ENCODE measurements at regions not wholly inside any gene's neighbourhood (a gene's known extent, or its start where the extent isn't known, plus 50 kb on each side); places are given as distances from the start of the nearest gene placed in this dataset.

DNA sequence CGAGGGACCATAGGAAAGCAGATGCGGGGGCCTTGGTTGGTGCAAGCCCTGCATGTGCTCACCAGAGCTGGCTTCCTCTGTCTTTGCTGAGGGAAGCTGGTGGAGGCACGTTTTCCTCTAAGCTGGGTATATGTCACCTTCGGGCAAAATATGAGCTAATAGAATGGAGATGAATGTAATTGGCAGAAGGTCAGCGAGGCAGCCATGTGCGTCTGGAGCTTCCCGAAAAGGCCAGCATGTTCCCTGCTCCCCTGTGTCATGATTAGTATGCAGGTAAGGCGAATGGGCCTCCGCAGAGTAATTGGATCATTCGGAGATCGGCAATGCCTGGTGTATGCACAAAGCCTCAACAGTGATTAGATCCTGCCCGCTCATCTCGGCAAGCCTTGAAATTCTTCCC is 806.2 kb upstream of the EEF2KMT start:
- no peak for DNase-seq (ENCODE audit: low read depth in 2 of 2)
- TF ChIP-seq, protein P1, sequence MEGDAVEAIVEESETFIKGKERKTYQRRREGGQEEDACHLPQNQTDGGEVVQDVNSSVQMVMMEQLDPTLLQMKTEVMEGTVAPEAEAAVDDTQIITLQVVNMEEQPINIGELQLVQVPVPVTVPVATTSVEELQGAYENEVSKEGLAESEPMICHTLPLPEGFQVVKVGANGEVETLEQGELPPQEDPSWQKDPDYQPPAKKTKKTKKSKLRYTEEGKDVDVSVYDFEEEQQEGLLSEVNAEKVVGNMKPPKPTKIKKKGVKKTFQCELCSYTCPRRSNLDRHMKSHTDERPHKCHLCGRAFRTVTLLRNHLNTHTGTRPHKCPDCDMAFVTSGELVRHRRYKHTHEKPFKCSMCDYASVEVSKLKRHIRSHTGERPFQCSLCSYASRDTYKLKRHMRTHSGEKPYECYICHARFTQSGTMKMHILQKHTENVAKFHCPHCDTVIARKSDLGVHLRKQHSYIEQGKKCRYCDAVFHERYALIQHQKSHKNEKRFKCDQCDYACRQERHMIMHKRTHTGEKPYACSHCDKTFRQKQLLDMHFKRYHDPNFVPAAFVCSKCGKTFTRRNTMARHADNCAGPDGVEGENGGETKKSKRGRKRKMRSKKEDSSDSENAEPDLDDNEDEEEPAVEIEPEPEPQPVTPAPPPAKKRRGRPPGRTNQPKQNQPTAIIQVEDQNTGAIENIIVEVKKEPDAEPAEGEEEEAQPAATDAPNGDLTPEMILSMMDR (IDR thresholded peaks at IDR 0.05; ENCODE audit: low read depth, low read length) = no peak
- H3K4me3 ChIP-seq (replicated peaks in 1 of 2; ENCODE audit: low read depth in 2 of 2, low read length in 2 of 2) = no peak overlapping the region

- DNase-seq (ENCODE audit: low read depth in 2 of 2) = no peak
- no peak overlapping the region for H3K4me3 ChIP-seq (replicated peaks in 1 of 2; ENCODE audit: low read depth in 2 of 2, low read length in 2 of 2)
- TF ChIP-seq, protein P1 (IDR thresholded peaks at IDR 0.05; ENCODE audit: low read depth, low read length) = no peak
Observed at GRCh38 chr16:5903153-5903552, 805.6 kb upstream of the EEF2KMT start.

GRCh38 chr16:5900046-5900445 is 802.5 kb upstream of the EEF2KMT start:
- TF ChIP-seq, protein P1 (IDR thresholded peaks at IDR 0.05; ENCODE audit: low read depth, low read length) = no peak
- no peak overlapping the region for H3K4me3 ChIP-seq (replicated peaks in 1 of 2; ENCODE audit: low read depth in 2 of 2, low read length in 2 of 2)
- DNase-seq (ENCODE audit: low read depth in 2 of 2) = no peak

GRCh38 chr16:5895976-5896375 is 798.4 kb upstream of the EEF2KMT start:
- no peak overlapping the region for H3K4me3 ChIP-seq (replicated peaks in 1 of 2; ENCODE audit: low read depth in 2 of 2, low read length in 2 of 2)
- TF ChIP-seq, protein P1 (IDR thresholded peaks at IDR 0.05; ENCODE audit: low read depth, low read length) = no peak
- no peak for DNase-seq (ENCODE audit: low read depth in 2 of 2)

GRCh38 chr16:5895137-5895536 is 797.5 kb upstream of the EEF2KMT start:
- TF ChIP-seq, protein P1 (IDR thresholded peaks at IDR 0.05; ENCODE audit: low read depth, low read length) = no peak
- DNase-seq (ENCODE audit: low read depth in 2 of 2) = no peak
- H3K4me3 ChIP-seq (replicated peaks in 1 of 2; ENCODE audit: low read depth in 2 of 2, low read length in 2 of 2) = no peak overlapping the region

DNA sequence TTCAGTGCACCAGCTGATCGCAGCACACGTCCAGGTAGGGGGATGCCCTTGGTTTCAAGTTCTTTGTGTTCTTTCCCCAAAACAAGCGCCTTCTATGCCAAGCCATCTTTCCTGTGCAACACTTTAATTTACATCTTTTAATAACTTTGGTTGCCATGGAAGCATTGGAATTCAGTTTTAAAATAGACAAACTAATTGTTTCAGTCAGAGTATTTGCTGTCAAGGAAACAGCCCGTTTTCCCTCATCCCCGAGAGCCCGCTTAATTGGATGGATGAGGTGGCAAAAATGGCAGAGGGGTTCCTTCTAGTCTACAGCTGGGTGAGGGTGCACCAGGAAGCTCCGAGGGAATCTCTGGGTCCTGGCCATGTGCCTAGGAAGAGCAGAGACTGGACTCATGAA is 793.7 kb upstream of the EEF2KMT start:
- no peak for DNase-seq (ENCODE audit: low read depth in 2 of 2)
- no peak overlapping the region for H3K4me3 ChIP-seq (replicated peaks in 1 of 2; ENCODE audit: low read depth in 2 of 2, low read length in 2 of 2)
- TF ChIP-seq, protein P1 (IDR thresholded peaks at IDR 0.05; ENCODE audit: low read depth, low read length) = no peak

- DNase-seq (ENCODE audit: low read depth in 2 of 2) = no peak
- TF ChIP-seq, protein P1 (IDR thresholded peaks at IDR 0.05; ENCODE audit: low read depth, low read length) = no peak
- H3K4me3 ChIP-seq (replicated peaks in 1 of 2; ENCODE audit: low read depth in 2 of 2, low read length in 2 of 2) = no peak overlapping the region
Observed at GRCh38 chr16:5885521-5885920, 787.9 kb upstream of the EEF2KMT start.
